ENCODE measurements at regions not wholly inside any gene's neighbourhood (a gene's known extent, or its start where the extent isn't known, plus 50 kb on each side); places are given as distances from the start of the nearest gene placed in this dataset.

GRCh38 chrX:95662200-95662599 lies 1022.4 kb upstream of the DIAPH2 start:
- no peak for TF ChIP-seq CTCF (IDR thresholded peaks at IDR 0.05)
- POLR2A ChIA-PET: no interaction called here
- Mint-ChIP-seq H3K9me3 (no peaks in the 10 kb centered on the region), H3K4me1 (ENCODE audit: low read depth) (no peaks in the 10 kb centered on the region), H3K27me3 (no peaks in the 10 kb centered on the region), H3K4me3 (no peak overlapping the region), H3K27ac (no peak overlapping the region), H3K36me3 (ENCODE audit: low read depth) (no peaks in the 10 kb centered on the region)
- intact Hi-C loops (cut with micrococcal nuclease): no loop called here
- DNase-seq (no peak), ATAC-seq (no peak)
- CTCF ChIA-PET: no interaction called here

GRCh38 chrX:95666056-95666455 lies 1018.6 kb upstream of the DIAPH2 start:
- TF ChIP-seq CTCF (IDR thresholded peaks at IDR 0.05): no peak
- intact Hi-C loops (cut with micrococcal nuclease): no loop called here
- peaks cover 2% of the 10 kb centered on the region for H3K9me3 Mint-ChIP-seq
- POLR2A ChIA-PET: no interaction called here
- H3K27me3 Mint-ChIP-seq: no peaks in the 10 kb centered on the region
- no peak overlapping the region for H3K4me3 Mint-ChIP-seq
- DNase-seq (no peak), ATAC-seq (no peak)
- H3K4me1 Mint-ChIP-seq (ENCODE audit: low read depth): no peaks in the 10 kb centered on the region
- H3K36me3 Mint-ChIP-seq (ENCODE audit: low read depth): no peaks in the 10 kb centered on the region
- CTCF ChIA-PET: no interaction called here
- no peak overlapping the region for H3K27ac Mint-ChIP-seq

GRCh38 chrX:95675011-95675410 lies 1009.6 kb upstream of the DIAPH2 start:
- no peaks in the 10 kb centered on the region for H3K4me1 Mint-ChIP-seq (ENCODE audit: low read depth)
- no peaks in the 10 kb centered on the region for H3K9me3 Mint-ChIP-seq
- intact Hi-C loops (cut with micrococcal nuclease): no loop called here
- H3K4me3 Mint-ChIP-seq: no peak overlapping the region
- no peak overlapping the region for H3K27ac Mint-ChIP-seq
- CTCF ChIA-PET: no interaction called here
- DNase-seq (no peak), ATAC-seq (no peak)
- no peaks in the 10 kb centered on the region for H3K36me3 Mint-ChIP-seq (ENCODE audit: low read depth)
- H3K27me3 Mint-ChIP-seq: no peaks in the 10 kb centered on the region
- no peak for TF ChIP-seq CTCF (IDR thresholded peaks at IDR 0.05)
- POLR2A ChIA-PET: no interaction called here

- intact Hi-C loops (cut with micrococcal nuclease): no loop called here
- TF ChIP-seq CTCF (IDR thresholded peaks at IDR 0.05): no peak
- Mint-ChIP-seq H3K4me1 (ENCODE audit: low read depth) (no peaks in the 10 kb centered on the region), H3K9me3 (no peaks in the 10 kb centered on the region), H3K27ac (no peak overlapping the region), H3K27me3 (no peaks in the 10 kb centered on the region), H3K36me3 (ENCODE audit: low read depth) (no peaks in the 10 kb centered on the region), H3K4me3 (no peak overlapping the region)
- ATAC-seq: no peak
- DNase-seq: no peak
- ChIA-PET POLR2A (no interaction called here), CTCF (no interaction called here)
These were observed 1008.8 kb upstream of the DIAPH2 start for GRCh38 chrX:95675794-95676193.

GRCh38 chrX:95678679-95679078 lies 1006.0 kb upstream of the DIAPH2 start:
- no peaks in the 10 kb centered on the region for H3K4me1 Mint-ChIP-seq (ENCODE audit: low read depth)
- ATAC-seq: no peak
- DNase-seq: no peak
- intact Hi-C loops (cut with micrococcal nuclease): no loop called here
- H3K27me3 Mint-ChIP-seq: no peaks in the 10 kb centered on the region
- no peaks in the 10 kb centered on the region for H3K36me3 Mint-ChIP-seq (ENCODE audit: low read depth)
- ChIA-PET CTCF (no interaction called here), POLR2A (no interaction called here)
- no peak overlapping the region for H3K4me3 Mint-ChIP-seq
- H3K9me3 Mint-ChIP-seq: no peaks in the 10 kb centered on the region
- TF ChIP-seq CTCF (IDR thresholded peaks at IDR 0.05): no peak
- no peak overlapping the region for H3K27ac Mint-ChIP-seq

All from activated CD8-positive, alpha-beta T cell treated with anti-CD3 and anti-CD28 coated beads for 36 hours (primary cell).